ENCODE measurements at regions not wholly inside any gene's neighbourhood (a gene's known extent, or its start where the extent isn't known, plus 50 kb on each side); places are given as distances from the start of the nearest gene placed in this dataset.
"Not testable (repeated sequence)": the region's sequence is repeated elsewhere in the genome, so short reads cannot be mapped to it uniquely, and the experiment has no call there.

DNA sequence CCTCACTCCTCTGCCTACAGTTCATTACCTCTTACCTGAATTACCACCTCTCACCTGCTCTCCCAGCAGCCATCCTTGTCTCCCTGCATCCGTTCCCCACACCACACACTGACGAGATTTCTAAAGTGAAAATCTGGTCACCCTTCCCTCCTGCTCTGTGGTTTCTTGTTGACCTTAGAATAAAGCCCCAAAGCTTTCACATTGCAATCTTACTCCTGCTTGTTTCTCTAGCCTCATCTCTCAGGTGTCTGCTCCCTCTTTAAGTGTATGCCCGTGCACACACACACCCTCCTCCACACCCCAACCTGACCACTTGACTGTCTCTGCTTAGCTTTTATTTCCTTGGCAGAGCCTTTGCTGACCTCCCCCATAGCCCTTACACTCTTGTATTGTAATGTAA is 122.0 kb upstream of the SKOR2 start:
- DNase-seq (ENCODE audit: low read depth): no peak
- H3K27me3 ChIP-seq (ENCODE audit: control insufficient read depth, insufficient read depth, low read length): no peaks in the 10 kb centered on the region
- no peak overlapping the region for H3K4me3 ChIP-seq (ENCODE audit: low read depth, low read length)
- TF ChIP-seq, protein P1, sequence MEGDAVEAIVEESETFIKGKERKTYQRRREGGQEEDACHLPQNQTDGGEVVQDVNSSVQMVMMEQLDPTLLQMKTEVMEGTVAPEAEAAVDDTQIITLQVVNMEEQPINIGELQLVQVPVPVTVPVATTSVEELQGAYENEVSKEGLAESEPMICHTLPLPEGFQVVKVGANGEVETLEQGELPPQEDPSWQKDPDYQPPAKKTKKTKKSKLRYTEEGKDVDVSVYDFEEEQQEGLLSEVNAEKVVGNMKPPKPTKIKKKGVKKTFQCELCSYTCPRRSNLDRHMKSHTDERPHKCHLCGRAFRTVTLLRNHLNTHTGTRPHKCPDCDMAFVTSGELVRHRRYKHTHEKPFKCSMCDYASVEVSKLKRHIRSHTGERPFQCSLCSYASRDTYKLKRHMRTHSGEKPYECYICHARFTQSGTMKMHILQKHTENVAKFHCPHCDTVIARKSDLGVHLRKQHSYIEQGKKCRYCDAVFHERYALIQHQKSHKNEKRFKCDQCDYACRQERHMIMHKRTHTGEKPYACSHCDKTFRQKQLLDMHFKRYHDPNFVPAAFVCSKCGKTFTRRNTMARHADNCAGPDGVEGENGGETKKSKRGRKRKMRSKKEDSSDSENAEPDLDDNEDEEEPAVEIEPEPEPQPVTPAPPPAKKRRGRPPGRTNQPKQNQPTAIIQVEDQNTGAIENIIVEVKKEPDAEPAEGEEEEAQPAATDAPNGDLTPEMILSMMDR (IDR thresholded peaks at IDR 0.05; ENCODE audit: insufficient read depth, low read length, poor library complexity, severe bottlenecking): no peak
- no peaks in the 10 kb centered on the region for H3K36me3 ChIP-seq (ENCODE audit: control insufficient read depth, insufficient read depth, low read length)

DNA sequence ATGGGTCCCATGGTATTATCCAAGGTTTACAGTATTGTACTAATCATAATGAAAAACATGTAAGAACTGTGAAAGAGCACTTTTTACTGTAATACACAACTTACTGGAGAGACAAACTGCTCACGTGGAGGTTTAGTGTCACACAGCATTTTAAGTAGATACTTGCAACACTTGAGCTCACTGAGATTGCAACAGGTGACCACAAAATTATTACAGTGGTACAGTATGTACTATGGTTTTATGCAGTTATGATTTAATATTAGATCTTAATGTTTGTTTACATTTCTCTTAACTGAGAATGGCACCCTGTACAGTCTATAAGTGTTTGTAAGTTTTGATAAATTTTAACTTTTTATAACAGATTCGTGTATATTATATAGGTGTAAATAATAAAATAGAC is 118.6 kb upstream of the SKOR2 start:
- H3K4me3 ChIP-seq (ENCODE audit: low read depth, low read length): no peak overlapping the region
- DNase-seq (ENCODE audit: low read depth): no peak
- H3K36me3 ChIP-seq (ENCODE audit: control insufficient read depth, insufficient read depth, low read length): no peaks in the 10 kb centered on the region
- TF ChIP-seq, protein P1 (IDR thresholded peaks at IDR 0.05; ENCODE audit: insufficient read depth, low read length, poor library complexity, severe bottlenecking): no peak
- H3K27me3 ChIP-seq (ENCODE audit: control insufficient read depth, insufficient read depth, low read length): no peaks in the 10 kb centered on the region

DNA sequence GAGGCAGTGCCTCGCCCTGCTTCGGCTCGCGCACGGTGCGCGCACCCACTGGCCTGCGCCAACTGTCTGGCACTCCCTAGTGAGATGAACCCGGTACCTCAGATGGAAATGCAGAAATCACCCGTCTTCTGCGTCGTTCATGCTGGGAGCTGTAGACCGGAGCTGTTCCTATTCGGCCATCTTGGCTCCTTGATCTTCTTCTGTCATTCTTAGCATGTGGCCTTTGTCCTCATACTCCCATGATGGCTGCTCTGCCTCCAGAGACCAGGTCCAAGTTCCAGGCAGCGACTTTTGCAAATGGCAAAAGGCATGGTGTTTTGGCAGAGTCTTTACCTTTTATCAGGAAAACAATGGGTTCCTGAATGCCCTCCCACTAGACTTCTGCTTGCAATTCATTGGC is 102.6 kb upstream of the SKOR2 start:
- not testable (repeated sequence) for DNase-seq (ENCODE audit: low read depth); H3K4me3 ChIP-seq (ENCODE audit: low read depth, low read length)

DNA sequence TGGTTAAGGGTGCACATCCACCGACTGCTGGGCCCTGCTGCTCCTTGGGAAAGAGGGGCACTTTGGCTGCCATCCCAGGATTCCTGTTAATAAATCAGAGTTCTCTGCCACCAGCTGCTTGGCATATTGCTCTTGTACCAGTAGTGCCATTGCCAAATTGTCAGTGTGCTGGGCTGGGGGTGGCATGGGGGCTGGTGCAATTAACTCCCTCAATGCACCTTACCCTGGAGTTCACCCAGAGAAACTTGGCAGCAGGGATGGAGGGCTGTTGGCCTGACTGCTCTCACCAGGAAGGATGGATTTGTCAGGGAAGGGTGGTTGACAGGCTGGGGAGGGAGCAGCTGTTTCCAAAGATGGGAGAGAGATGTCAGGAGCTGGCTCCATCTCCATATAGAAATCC is 94.6 kb upstream of the SKOR2 start:
- Histone ChIP-seq H3K36me3 (ENCODE audit: control insufficient read depth, insufficient read depth, low read length) (no peaks in the 10 kb centered on the region), H3K27me3 (ENCODE audit: control insufficient read depth, insufficient read depth, low read length) (no peaks in the 10 kb centered on the region), H3K4me3 (ENCODE audit: low read depth, low read length) (no peak overlapping the region)
- TF ChIP-seq, protein P1 (IDR thresholded peaks at IDR 0.05; ENCODE audit: insufficient read depth, low read length, poor library complexity, severe bottlenecking): no peak
- no peak for DNase-seq (ENCODE audit: low read depth)

More for the DNA sequence above, 102.6 kb upstream of the SKOR2 start:
- not testable (repeated sequence) for H3K27me3 ChIP-seq (ENCODE audit: control insufficient read depth, insufficient read depth, low read length); H3K36me3 ChIP-seq (ENCODE audit: control insufficient read depth, insufficient read depth, low read length)

DNA sequence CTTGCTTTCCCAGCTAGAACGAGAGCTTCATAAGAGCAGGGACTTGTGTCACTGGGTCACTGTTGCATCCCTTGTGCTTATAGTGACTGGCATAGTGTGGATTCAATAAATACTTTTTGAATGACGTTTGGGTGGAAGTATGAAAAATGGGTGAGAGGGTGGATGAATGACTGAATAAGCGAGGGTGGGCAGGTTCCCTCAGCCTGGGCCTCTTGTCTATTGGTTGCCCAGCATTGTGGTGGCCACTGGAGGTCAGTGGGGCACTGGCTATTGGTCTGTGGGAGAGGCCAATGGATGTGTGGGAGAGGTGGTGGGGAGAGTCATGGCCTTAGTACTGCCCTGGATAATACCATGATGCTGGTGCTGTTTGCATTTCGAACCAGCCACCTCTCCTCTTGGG is 93.8 kb upstream of the SKOR2 start:
- Histone ChIP-seq H3K36me3 (ENCODE audit: control insufficient read depth, insufficient read depth, low read length) (no peaks in the 10 kb centered on the region), H3K27me3 (ENCODE audit: control insufficient read depth, insufficient read depth, low read length) (no peaks in the 10 kb centered on the region), H3K4me3 (ENCODE audit: low read depth, low read length) (no peak overlapping the region)
- DNase-seq (ENCODE audit: low read depth): no peak
- TF ChIP-seq, protein P1 (IDR thresholded peaks at IDR 0.05; ENCODE audit: insufficient read depth, low read length, poor library complexity, severe bottlenecking): no peak

DNA sequence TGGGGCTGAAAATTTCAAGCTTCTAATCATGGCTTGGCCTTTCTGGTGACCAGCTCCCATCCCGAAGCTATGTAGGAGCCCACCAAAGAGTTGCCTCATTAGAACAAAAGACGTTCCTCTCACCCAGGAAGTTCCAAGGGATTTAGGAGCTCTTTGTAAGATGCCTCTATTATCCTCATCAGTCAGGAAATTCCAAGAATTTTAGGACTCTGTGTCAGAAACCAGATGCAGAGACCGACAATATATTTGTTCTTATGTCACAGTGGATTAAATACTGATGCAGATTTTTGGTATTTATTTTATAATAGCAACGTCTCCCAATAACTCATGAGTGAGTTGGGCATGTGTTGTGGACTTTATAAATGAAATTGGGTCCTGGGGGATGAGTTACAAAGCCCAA is 91.8 kb upstream of the SKOR2 start:
- TF ChIP-seq, protein P1 (IDR thresholded peaks at IDR 0.05; ENCODE audit: insufficient read depth, low read length, poor library complexity, severe bottlenecking): no peak
- H3K36me3 ChIP-seq (ENCODE audit: control insufficient read depth, insufficient read depth, low read length): no peaks in the 10 kb centered on the region

More for the DNA sequence above, 91.8 kb upstream of the SKOR2 start:
- Histone ChIP-seq H3K27me3 (ENCODE audit: control insufficient read depth, insufficient read depth, low read length) (no peaks in the 10 kb centered on the region), H3K4me3 (ENCODE audit: low read depth, low read length) (no peak overlapping the region)
- DNase-seq (ENCODE audit: low read depth): no peak

Measured in kidney epithelial cell (primary cell).